Aorta (tissue), 5 donors: ENCODE measurements at regions not wholly inside any gene's neighbourhood (a gene's known extent, or its start where the extent isn't known, plus 50 kb on each side); places are given as distances from the start of the nearest gene placed in this dataset.

Experiments used
- ATAC-seq: fragments of 200-7000 bp; cut with Tn5 transposase; one replicate; pipeline ENCODE4 v1.9.1; 2022; ENCODE audit warnings: moderate library complexity; ENCODE audit not compliant: low FRiP score
- DNase-seq, 2 donors: peaks; one replicate each; pipeline ENCODE4 v3.0.0-alpha.2; 2020
- H3K27ac ChIP-seq, 2 donors: one replicate each; pipeline ENCODE4 v1.5.1; 2013; ENCODE audit warnings: low read length in 2 of 2, mild to moderate bottlenecking in 2 of 2, moderate library complexity in 2 of 2, control low read depth in 1 of 2, inconsistent platforms in 1 of 2, low read depth in 1 of 2
- H3K27me3 ChIP-seq, 2 donors: one replicate each; pipeline ENCODE4 v1.6.1; 2013; ENCODE audit warnings: control low read depth in 1 of 2, low read length in 1 of 2, mild to moderate bottlenecking in 1 of 2, moderate library complexity in 1 of 2; ENCODE audit not compliant: insufficient read depth in 2 of 2, control insufficient read depth in 1 of 2
- H3K36me3 ChIP-seq, 2 donors: one replicate each; pipeline ENCODE4 v1.6.1; 2013; ENCODE audit warnings: control low read depth in 1 of 2, low read length in 1 of 2, mild to moderate bottlenecking in 1 of 2; ENCODE audit not compliant: insufficient read depth in 2 of 2, control insufficient read depth in 1 of 2
- H3K4me1 ChIP-seq, 2 donors: one replicate each; pipeline ENCODE4 v1.6.1; 2013; ENCODE audit warnings: low read length in 2 of 2, control low read depth in 1 of 2, mild to moderate bottlenecking in 1 of 2, moderate library complexity in 1 of 2; ENCODE audit not compliant: insufficient read depth in 2 of 2, control insufficient read depth in 1 of 2
- H3K4me3 ChIP-seq, 2 donors: one replicate each; pipeline ENCODE4 v1.5.1; 2013; ENCODE audit warnings: low read length in 2 of 2, control low read depth in 1 of 2, mild to moderate bottlenecking in 1 of 2
- H3K9me3 ChIP-seq: one replicate; pipeline ENCODE4 v1.6.1; 2013; ENCODE audit warnings: mild to moderate bottlenecking, low read length; ENCODE audit not compliant: control insufficient read depth
- WGBS, 2 donors: extraction: QIAGEN DNeasy Blood & Tissue Kit; methylation state at CpG; one replicate each; pipeline ENCODE4 v1.1.7; 2013; 5-methylcytosine and 5-hydroxymethylcytosine counted together
- intact Hi-C, 2 donors: fragments of 100-400 bp; cut with DNase I; formaldehyde crosslinking; loops; one replicate each; pipeline versions ENCODE4 v1.14.2 to v1.15.0; 2022
- donor health status: healthy with polysubstance abuse.
- donor health status: Bipolar disorder and iron deficiency.
- donor health status: DM: no; HTN: no; CAD: no.
- donor health status: DM: no; HTN: no; CAD: no.
- donor health status: DM: yes; HTN: yes; CAD: no.

DNA sequence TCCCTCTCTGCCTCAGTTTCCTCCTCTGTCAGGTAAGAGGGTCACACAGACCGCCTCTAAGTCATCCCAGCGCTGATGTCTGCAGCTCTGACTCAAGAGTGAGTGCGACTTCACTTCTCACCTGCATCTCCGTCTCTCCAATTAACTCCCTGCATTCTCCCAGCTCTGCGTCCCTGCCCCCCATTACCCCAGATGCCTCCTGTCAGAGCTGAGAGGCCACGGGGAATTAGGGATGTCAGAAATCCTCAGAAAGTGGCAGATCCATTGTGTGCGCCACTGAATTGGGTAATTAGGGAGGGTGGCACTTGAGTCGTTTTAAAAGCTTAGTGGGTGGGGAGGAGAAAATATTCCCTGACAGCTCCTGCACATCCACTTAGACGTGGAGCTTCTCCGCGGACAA is 885.4 kb upstream of the EEF2KMT start:
- 43% methylated on average over 11 of the region's 11 CpGs for WGBS, 2 donors
- no peaks in the 10 kb centered on the region for H3K36me3 ChIP-seq
- no peak overlapping the region for H3K4me3 ChIP-seq
- H3K27me3 ChIP-seq = no peaks in the 10 kb centered on the region
- DNase-seq (no peak), ATAC-seq (no peak)
- no peaks in the 10 kb centered on the region for H3K9me3 ChIP-seq
- intact Hi-C loops = no loop called here
- H3K27ac ChIP-seq = no peak overlapping the region
- no peaks in the 10 kb centered on the region for H3K4me1 ChIP-seq

DNA sequence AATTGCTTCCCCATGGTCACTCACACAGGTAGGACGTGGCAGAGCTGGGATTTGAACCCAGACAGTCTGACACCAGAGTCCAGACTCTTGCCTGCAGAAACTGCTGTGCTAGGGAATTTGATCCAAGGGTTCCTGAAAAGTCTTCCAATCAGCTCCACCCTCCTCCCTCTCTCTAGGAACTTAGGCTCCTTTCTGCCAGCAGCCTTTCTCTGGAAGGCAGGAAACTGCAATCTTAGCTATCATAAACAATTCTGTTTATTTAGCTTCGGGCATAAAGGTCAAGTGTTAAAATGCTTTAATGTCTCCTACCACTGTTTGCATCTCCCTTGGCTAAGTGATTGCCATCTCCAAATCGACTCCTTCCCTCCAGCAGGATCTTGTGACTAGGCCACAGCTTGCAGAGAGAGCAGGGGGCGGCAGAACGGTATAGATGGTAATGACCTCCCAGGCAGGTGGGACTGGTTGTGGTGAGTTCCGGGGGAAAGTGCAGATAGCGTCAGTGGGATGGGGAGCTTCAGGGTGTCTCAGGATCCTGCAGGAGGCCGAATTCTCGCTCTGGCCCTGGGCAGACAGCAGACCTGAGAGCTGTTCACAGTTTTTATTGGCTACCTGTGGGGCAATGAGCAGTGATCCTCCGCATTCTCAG is 882.4 kb upstream of the EEF2KMT start:
- intact Hi-C loops = no loop called here
- Histone ChIP-seq H3K4me3 (no peak overlapping the region), H3K36me3 (no peaks in the 10 kb centered on the region), H3K27ac (no peak overlapping the region), H3K27me3 (no peaks in the 10 kb centered on the region), H3K4me1 (no peaks in the 10 kb centered on the region), H3K9me3 (peaks cover 1% of the 10 kb centered on the region)
- no peak for DNase-seq
- WGBS, 2 donors = 20 to 27% methylated on average over 10 of the region's 10 CpGs
- no peak for ATAC-seq

DNA sequence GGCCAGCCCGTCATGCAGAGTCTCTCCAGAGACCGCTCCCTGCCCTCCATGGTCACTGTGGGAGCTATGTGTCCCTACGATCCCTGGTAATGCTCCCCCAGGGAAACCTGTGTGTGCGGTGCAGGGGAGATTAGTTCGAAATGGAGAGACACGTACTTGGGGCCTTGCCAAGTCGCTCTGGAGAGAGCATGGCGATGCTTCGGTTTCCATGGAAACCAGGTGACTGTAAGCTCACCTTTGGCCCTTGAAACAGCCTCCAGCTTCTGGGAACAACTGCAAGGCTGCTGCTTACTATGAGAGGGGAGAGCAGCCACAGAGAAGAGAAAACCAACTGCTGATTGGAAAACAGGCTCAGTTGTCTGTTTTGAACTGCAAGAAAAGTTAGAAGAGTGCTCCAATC is 879.7 kb upstream of the EEF2KMT start:
- Histone ChIP-seq H3K27me3 (no peaks in the 10 kb centered on the region), H3K9me3 (peaks cover 1% of the 10 kb centered on the region), H3K27ac (no peak overlapping the region), H3K4me3 (no peak overlapping the region), H3K36me3 (no peaks in the 10 kb centered on the region), H3K4me1 (no peaks in the 10 kb centered on the region)
- intact Hi-C loops = no loop called here
- ATAC-seq = no peak
- DNase-seq = no peak
- 68 to 70% methylated on average over 9 of the region's 9 CpGs for WGBS, 2 donors

- Histone ChIP-seq H3K27ac (no peak overlapping the region), H3K27me3 (no peaks in the 10 kb centered on the region), H3K4me3 (no peak overlapping the region), H3K9me3 (peaks cover 5% of the 10 kb centered on the region), H3K36me3 (no peaks in the 10 kb centered on the region), H3K4me1 (no peaks in the 10 kb centered on the region)
- intact Hi-C loops = no loop called here
- WGBS, 2 donors = 43 to 47% methylated on average over 1 of the region's 1 CpG
- ATAC-seq (no peak), DNase-seq (no peak)
Observed at GRCh38 chr16:5972747-5973146, 875.2 kb upstream of the EEF2KMT start.

DNA sequence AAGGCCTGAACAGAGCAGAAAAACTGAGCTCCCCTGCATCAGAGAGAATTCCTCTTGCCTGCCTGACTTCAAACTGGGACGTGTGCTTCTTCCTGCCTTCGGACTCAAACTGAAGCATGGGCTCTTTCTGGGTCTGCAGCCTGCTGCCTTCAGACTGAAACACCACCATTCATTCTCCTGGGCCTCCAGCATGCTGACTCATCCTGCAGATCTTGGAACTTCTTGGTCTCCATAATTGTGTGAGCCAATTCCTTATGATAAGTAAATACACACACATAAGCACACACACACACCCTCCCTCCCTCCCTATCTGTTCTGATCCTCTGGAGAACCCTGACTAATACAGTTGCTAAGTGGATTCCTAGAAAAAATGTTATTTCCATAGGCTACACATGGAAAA is 874.3 kb upstream of the EEF2KMT start:
- H3K27me3 ChIP-seq = no peaks in the 10 kb centered on the region
- 75 to 78% methylated on average over 2 of the region's 2 CpGs for WGBS, 2 donors
- no peaks in the 10 kb centered on the region for H3K36me3 ChIP-seq
- no peak overlapping the region for H3K4me3 ChIP-seq
- DNase-seq (no peak), ATAC-seq (no peak)
- peaks cover 5% of the 10 kb centered on the region for H3K9me3 ChIP-seq
- intact Hi-C loops = no loop called here
- no peak overlapping the region for H3K27ac ChIP-seq
- H3K4me1 ChIP-seq = no peaks in the 10 kb centered on the region

DNA sequence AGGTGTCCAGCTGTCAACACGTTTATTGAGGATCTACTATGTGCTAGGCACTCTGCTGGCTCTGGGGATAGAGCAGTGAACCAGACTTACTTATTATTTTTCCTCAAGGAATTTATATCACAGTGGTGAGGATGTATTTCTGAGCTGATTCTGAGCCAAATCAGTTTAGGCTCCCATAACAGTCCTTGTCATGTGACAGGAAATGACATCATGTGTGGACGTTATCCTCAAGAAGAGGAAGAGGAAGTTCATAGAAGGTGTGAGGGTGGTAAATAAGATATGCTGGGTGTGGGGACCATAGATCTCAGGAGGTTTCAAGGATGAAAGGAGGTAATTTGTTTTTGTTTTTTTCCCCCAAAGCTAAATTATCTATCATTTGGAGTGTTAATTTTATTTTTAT is 873.5 kb upstream of the EEF2KMT start:
- H3K36me3 ChIP-seq = no peaks in the 10 kb centered on the region
- H3K9me3 ChIP-seq = peaks cover 5% of the 10 kb centered on the region
- H3K27me3 ChIP-seq = no peaks in the 10 kb centered on the region
- WGBS, 2 donors = 48 to 54% methylated on average over 2 of the region's 2 CpGs
- H3K4me3 ChIP-seq = no peak overlapping the region
- no peak overlapping the region for H3K27ac ChIP-seq
- intact Hi-C loops = no loop called here
- no peaks in the 10 kb centered on the region for H3K4me1 ChIP-seq
- ATAC-seq = no peak
- no peak for DNase-seq

DNA sequence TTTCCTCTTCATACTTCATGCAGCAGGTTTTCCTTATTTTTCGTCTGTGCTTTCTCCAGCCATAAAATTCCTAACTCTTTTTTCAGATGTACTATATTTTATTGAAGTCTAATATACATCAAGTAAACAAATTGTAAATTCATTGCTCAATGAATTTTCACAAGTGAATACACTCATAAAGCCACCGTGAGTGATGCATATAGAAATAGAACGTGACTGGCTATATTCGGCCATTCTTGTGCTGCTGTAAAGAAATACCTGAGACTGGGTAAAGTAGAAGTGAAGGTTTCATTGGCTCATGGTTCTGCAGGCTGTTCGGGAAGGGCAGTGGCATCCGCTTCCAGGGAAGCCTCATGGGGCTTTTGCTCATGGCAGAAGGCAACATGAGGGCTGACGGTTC is 868.4 kb upstream of the EEF2KMT start:
- no peak for DNase-seq
- intact Hi-C loops = no loop called here
- WGBS, 2 donors = 67 to 71% methylated on average over 7 of the region's 7 CpGs
- Histone ChIP-seq H3K27ac (no peak overlapping the region), H3K36me3 (no peaks in the 10 kb centered on the region), H3K4me1 (no peaks in the 10 kb centered on the region), H3K27me3 (no peaks in the 10 kb centered on the region), H3K9me3 (peaks cover 5% of the 10 kb centered on the region), H3K4me3 (no peak overlapping the region)
- no peak for ATAC-seq

DNA sequence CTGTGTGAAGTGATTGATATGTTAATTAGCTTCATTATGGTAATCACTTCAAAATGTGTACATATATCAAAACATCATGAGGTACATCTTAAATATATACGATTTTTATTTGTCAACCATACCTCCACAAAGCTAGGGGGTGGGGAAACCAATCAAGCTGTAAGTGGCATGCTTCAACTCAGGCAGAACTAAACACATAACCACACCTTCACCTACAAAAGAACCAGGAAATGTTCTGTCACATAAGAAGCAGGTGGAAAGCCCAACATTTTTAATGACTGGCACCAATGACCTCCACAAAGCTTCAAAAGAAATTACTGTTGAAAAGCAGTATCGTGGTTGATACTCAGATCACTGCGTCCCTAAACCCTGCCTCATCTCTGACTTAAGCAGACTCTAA is 867.7 kb upstream of the EEF2KMT start:
- Histone ChIP-seq H3K4me3 (no peak overlapping the region), H3K36me3 (no peaks in the 10 kb centered on the region), H3K27me3 (no peaks in the 10 kb centered on the region), H3K27ac (no peak overlapping the region), H3K4me1 (no peaks in the 10 kb centered on the region), H3K9me3 (peaks cover 1% of the 10 kb centered on the region)
- ATAC-seq = no peak
- whole genome bisulfite sequencing, 2 donors = 82 to 85% methylated on average over 3 of the region's 3 CpGs
- no peak for DNase-seq
- intact Hi-C loops = no loop called here

DNA sequence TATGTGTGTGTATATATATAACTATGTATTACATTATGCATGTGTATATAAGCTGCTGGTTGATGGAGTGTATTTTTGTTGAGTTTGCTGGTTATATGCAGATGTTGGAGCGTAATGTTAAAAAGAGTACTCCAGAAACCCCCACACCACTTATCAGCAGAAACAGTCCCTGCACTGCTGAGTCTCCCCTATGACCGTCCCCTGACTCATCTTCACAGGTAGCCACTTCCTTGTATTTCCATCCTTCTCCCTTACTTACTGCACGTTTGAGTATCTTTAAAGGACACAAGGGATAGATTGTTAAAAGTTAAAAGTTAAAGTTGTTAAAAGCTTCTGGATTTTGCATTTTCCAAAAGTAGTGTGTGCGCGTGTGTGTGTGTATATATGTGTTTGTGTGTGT is 853.9 kb upstream of the EEF2KMT start:
- ATAC-seq (no peak), DNase-seq (no peak)
- Histone ChIP-seq H3K9me3 (no peaks in the 10 kb centered on the region), H3K27ac (no peak overlapping the region), H3K36me3 (no peaks in the 10 kb centered on the region), H3K4me1 (no peaks in the 10 kb centered on the region), H3K4me3 (no peak overlapping the region), H3K27me3 (no peaks in the 10 kb centered on the region)
- 83 to 88% methylated on average over 5 of the region's 5 CpGs for WGBS, 2 donors
- intact Hi-C loops = no loop called here
